Stimulated activated memory B cell treated with anti-CD40 and anti-IgM and Interleukin-4, amounts not matched to agents 10 μg/mL and 1 μg/mL and 100 μg/mL, for 72 hours (primary cell): ENCODE measurements at regions not wholly inside any gene's neighbourhood (a gene's known extent, or its start where the extent isn't known, plus 50 kb on each side); places are given as distances from the start of the nearest gene placed in this dataset.
A peak's percentile ranks its signal among the peaks of the same experiment; 100 is the strongest.
"Not testable (repeated sequence)": the region's sequence is repeated elsewhere in the genome, so short reads cannot be mapped to it uniquely, and the experiment has no call there.

ENCODE experiments used
- ATAC-seq: fragments of 150-1000 bp; cut with Tn5 transposase; 2 replicates; pipeline ENCODE4 v1.10.0; 2021
- H3K27ac Mint-ChIP-seq: one replicate; pipeline ENCODE4 v1.8.0; 2022; ENCODE audit warnings: mild to moderate bottlenecking, mixed read lengths
- H3K27me3 Mint-ChIP-seq: one replicate; pipeline ENCODE4 v1.8.0; 2022; ENCODE audit warnings: mixed read lengths
- H3K36me3 Mint-ChIP-seq: one replicate; pipeline ENCODE4 v1.8.0; 2022; ENCODE audit warnings: mixed read lengths
- H3K4me1 Mint-ChIP-seq: one replicate; pipeline ENCODE4 v1.8.0; 2022; ENCODE audit warnings: mixed read lengths
- H3K4me3 Mint-ChIP-seq: one replicate; pipeline ENCODE4 v1.8.0; 2022; ENCODE audit warnings: mild to moderate bottlenecking, moderate library complexity, mixed read lengths
- H3K9me3 Mint-ChIP-seq: one replicate; pipeline ENCODE4 v1.8.0; 2022; ENCODE audit warnings: mixed read lengths

GRCh38 chr2:21194147-21194546 is 70.4 kb downstream of the TDRD15 start:
- Mint-ChIP-seq H3K4me1 (no peaks in the 10 kb centered on the region), H3K9me3 (peaks cover 8% of the 10 kb centered on the region), H3K4me3 (no peak overlapping the region), H3K36me3 (no peaks in the 10 kb centered on the region), H3K27me3 (peaks cover 21% of the 10 kb centered on the region), H3K27ac (no peak overlapping the region)
- ATAC-seq, result no peak

GRCh38 chr2:21194858-21195271 is 71.1 kb downstream of the TDRD15 start:
- no peak for ATAC-seq
- Mint-ChIP-seq H3K4me3 (no peak overlapping the region), H3K27ac (no peak overlapping the region), H3K9me3 (peaks cover 8% of the 10 kb centered on the region), H3K27me3 (peaks cover 21% of the 10 kb centered on the region), H3K36me3 (no peaks in the 10 kb centered on the region), H3K4me1 (no peaks in the 10 kb centered on the region)

GRCh38 chr2:21195326-21195725 is 71.6 kb downstream of the TDRD15 start:
- no peaks in the 10 kb centered on the region for H3K4me1 Mint-ChIP-seq
- no peak overlapping the region for H3K4me3 Mint-ChIP-seq
- peaks cover 21% of the 10 kb centered on the region for H3K27me3 Mint-ChIP-seq
- no peaks in the 10 kb centered on the region for H3K36me3 Mint-ChIP-seq
- H3K9me3 Mint-ChIP-seq, result peaks cover 8% of the 10 kb centered on the region
- H3K27ac Mint-ChIP-seq, result no peak overlapping the region
- no peak for ATAC-seq

- peaks cover 39% of the 10 kb centered on the region for H3K27me3 Mint-ChIP-seq
- no peaks in the 10 kb centered on the region for H3K9me3 Mint-ChIP-seq
- H3K27ac Mint-ChIP-seq, result no peak overlapping the region
- ATAC-seq, result no peak
- no peaks in the 10 kb centered on the region for H3K36me3 Mint-ChIP-seq
- H3K4me1 Mint-ChIP-seq, result no peaks in the 10 kb centered on the region
- H3K4me3 Mint-ChIP-seq, result no peak overlapping the region
Measured at GRCh38 chr2:21198637-21199036, 74.9 kb downstream of the TDRD15 start.

GRCh38 chr2:21203976-21204375 is 80.2 kb downstream of the TDRD15 start:
- H3K4me3 Mint-ChIP-seq, result no peak overlapping the region
- peaks cover 3% of the 10 kb centered on the region for H3K9me3 Mint-ChIP-seq
- no peaks in the 10 kb centered on the region for H3K4me1 Mint-ChIP-seq
- H3K27ac Mint-ChIP-seq, result no peak overlapping the region
- peaks cover 18% of the 10 kb centered on the region for H3K27me3 Mint-ChIP-seq
- no peak for ATAC-seq
- no peaks in the 10 kb centered on the region for H3K36me3 Mint-ChIP-seq

- not testable (repeated sequence) for H3K9me3 Mint-ChIP-seq, H3K36me3 Mint-ChIP-seq, H3K4me3 Mint-ChIP-seq, H3K27ac Mint-ChIP-seq, H3K4me1 Mint-ChIP-seq, ATAC-seq
- peaks cover 15% of the 10 kb centered on the region for H3K27me3 Mint-ChIP-seq
Measured at GRCh38 chr2:21214085-21214484, 90.3 kb downstream of the TDRD15 start.

- no peaks in the 10 kb centered on the region for H3K9me3 Mint-ChIP-seq
- peaks cover 25% of the 10 kb centered on the region for H3K27me3 Mint-ChIP-seq
- ATAC-seq, result no peak
- no peak overlapping the region for H3K4me3 Mint-ChIP-seq
- H3K27ac Mint-ChIP-seq, result no peak overlapping the region
- no peaks in the 10 kb centered on the region for H3K36me3 Mint-ChIP-seq
- no peaks in the 10 kb centered on the region for H3K4me1 Mint-ChIP-seq
Measured at GRCh38 chr2:21217442-21217841, 93.7 kb downstream of the TDRD15 start.

GRCh38 chr2:21220930-21221329 is 97.2 kb downstream of the TDRD15 start:
- Mint-ChIP-seq H3K4me3 (no peak overlapping the region), H3K27ac (no peak overlapping the region), H3K36me3 (no peaks in the 10 kb centered on the region), H3K4me1 (no peaks in the 10 kb centered on the region), H3K27me3 (peaks cover 30% of the 10 kb centered on the region), H3K9me3 (no peaks in the 10 kb centered on the region)
- no peak for ATAC-seq

GRCh38 chr2:21223618-21224017 is 99.8 kb downstream of the TDRD15 start:
- Mint-ChIP-seq H3K27me3 (peaks cover 15% of the 10 kb centered on the region), H3K27ac (no peak overlapping the region), H3K9me3 (no peaks in the 10 kb centered on the region), H3K4me3 (no peak overlapping the region), H3K4me1 (no peaks in the 10 kb centered on the region), H3K36me3 (no peaks in the 10 kb centered on the region)
- ATAC-seq, result no peak

- Mint-ChIP-seq H3K4me1 (peaks cover 22% of the 10 kb centered on the region), H3K36me3 (no peaks in the 10 kb centered on the region), H3K9me3 (no peaks in the 10 kb centered on the region), H3K27ac (no peak overlapping the region), H3K4me3 (no peak overlapping the region), H3K27me3 (no peaks in the 10 kb centered on the region)
- no peak for ATAC-seq
Measured at GRCh38 chr2:21228041-21228895, 104.5 kb downstream of the TDRD15 start.

- H3K4me3 Mint-ChIP-seq, result no peak overlapping the region
- H3K27ac Mint-ChIP-seq, result no peak overlapping the region
- H3K4me1 Mint-ChIP-seq, result peaks cover 22% of the 10 kb centered on the region
- H3K9me3 Mint-ChIP-seq, result no peaks in the 10 kb centered on the region
- H3K36me3 Mint-ChIP-seq, result no peaks in the 10 kb centered on the region
- H3K27me3 Mint-ChIP-seq, result no peaks in the 10 kb centered on the region
- no peak for ATAC-seq
Measured at GRCh38 chr2:21229302-21229701, 105.5 kb downstream of the TDRD15 start.

- no peak for ATAC-seq
- H3K27ac Mint-ChIP-seq, result no peak overlapping the region
Measured at GRCh38 chr2:21230140-21230539, 106.4 kb downstream of the TDRD15 start.

GRCh38 chr2:21231985-21232384 is 108.2 kb downstream of the TDRD15 start:
- H3K4me1 Mint-ChIP-seq, result peaks cover 22% of the 10 kb centered on the region
- H3K4me3 Mint-ChIP-seq, result no peak overlapping the region
- no peaks in the 10 kb centered on the region for H3K9me3 Mint-ChIP-seq
- H3K27ac Mint-ChIP-seq, result no peak overlapping the region
- no peaks in the 10 kb centered on the region for H3K27me3 Mint-ChIP-seq
- ATAC-seq, result peak; percentile 63
- H3K36me3 Mint-ChIP-seq, result no peaks in the 10 kb centered on the region

More at GRCh38 chr2:21230140-21230539, 106.4 kb downstream of the TDRD15 start:
- peaks cover 22% of the 10 kb centered on the region for H3K4me1 Mint-ChIP-seq
- H3K9me3 Mint-ChIP-seq, result no peaks in the 10 kb centered on the region
- no peak overlapping the region for H3K4me3 Mint-ChIP-seq
- no peaks in the 10 kb centered on the region for H3K36me3 Mint-ChIP-seq
- H3K27me3 Mint-ChIP-seq, result no peaks in the 10 kb centered on the region

- H3K27me3 Mint-ChIP-seq, result no peaks in the 10 kb centered on the region
- no peaks in the 10 kb centered on the region for H3K36me3 Mint-ChIP-seq
- no peak for ATAC-seq
- H3K27ac Mint-ChIP-seq, result no peak overlapping the region
- H3K4me1 Mint-ChIP-seq, result peaks cover 22% of the 10 kb centered on the region
- no peaks in the 10 kb centered on the region for H3K9me3 Mint-ChIP-seq
- H3K4me3 Mint-ChIP-seq, result no peak overlapping the region
Measured at GRCh38 chr2:21233194-21233593, 109.4 kb downstream of the TDRD15 start.

GRCh38 chr2:21234001-21234400 is 110.2 kb downstream of the TDRD15 start:
- H3K4me3 Mint-ChIP-seq, result no peak overlapping the region
- no peaks in the 10 kb centered on the region for H3K36me3 Mint-ChIP-seq
- H3K27me3 Mint-ChIP-seq, result no peaks in the 10 kb centered on the region
- no peak for ATAC-seq
- no peak overlapping the region for H3K27ac Mint-ChIP-seq
- H3K4me1 Mint-ChIP-seq, result peaks cover 22% of the 10 kb centered on the region
- no peaks in the 10 kb centered on the region for H3K9me3 Mint-ChIP-seq

- no peaks in the 10 kb centered on the region for H3K36me3 Mint-ChIP-seq
- no peak for ATAC-seq
- no peak overlapping the region for H3K27ac Mint-ChIP-seq
- no peaks in the 10 kb centered on the region for H3K9me3 Mint-ChIP-seq
- H3K4me1 Mint-ChIP-seq, result peaks cover 22% of the 10 kb centered on the region
- no peak overlapping the region for H3K4me3 Mint-ChIP-seq
- no peaks in the 10 kb centered on the region for H3K27me3 Mint-ChIP-seq
Measured at GRCh38 chr2:21234464-21235120, 110.8 kb downstream of the TDRD15 start.
